AG04450 (cell line): ENCODE measurements at regions not wholly inside any gene's neighbourhood (a gene's known extent, or its start where the extent isn't known, plus 50 kb on each side); places are given as distances from the start of the nearest gene placed in this dataset.

Experiments used
- CTCF ChIA-PET: fragments of 300-600, 350-600 bp; formaldehyde crosslinking; extraction: SDS; loops from one replicate; lab custom pipeline; 2022; ENCODE audit warnings: antibody characterized with exemption, inconsistent platforms; lab: Charles Lee
- POLR2A ChIA-PET: fragments of 350-600 bp; formaldehyde crosslinking; extraction: SDS; loops from one replicate; lab custom pipeline; 2021; ENCODE audit warnings: antibody characterized with exemption, inconsistent platforms; lab: Yijun Ruan, JAX
- DNase-seq: peaks from one replicate; pipeline ENCODE4 v3.0.0-alpha.2; 2011; ENCODE audit warnings: low read depth, low spot score
- H3K27ac ChIP-seq: one replicate; pipeline ENCODE4 v1.5.1; 2012; ENCODE audit warnings: low read depth, low read length, control low read depth
- H3K27me3 ChIP-seq: one replicate; pipeline ENCODE4 v1.6.0; 2012; ENCODE audit warnings: low read length; ENCODE audit not compliant: control insufficient read depth, insufficient read depth
- H3K4me3 ChIP-seq: 2 replicates; pipeline ENCODE4 v1.5.1; 2011; ENCODE audit warnings: mild to moderate bottlenecking, low read depth, low read length, control low read depth
- H3K9me3 ChIP-seq: 2 replicates; pipeline ENCODE4 v1.5.1; 2012; ENCODE audit warnings: low read length; ENCODE audit not compliant: control insufficient read depth, insufficient read depth
- TF ChIP-seq, protein P1 (sequence below): IDR thresholded peaks from 2 replicates; pipeline ENCODE4 v1.5.1; 2011; ENCODE audit warnings: low read depth, low read length, control low read depth, inconsistent platforms

DNA sequence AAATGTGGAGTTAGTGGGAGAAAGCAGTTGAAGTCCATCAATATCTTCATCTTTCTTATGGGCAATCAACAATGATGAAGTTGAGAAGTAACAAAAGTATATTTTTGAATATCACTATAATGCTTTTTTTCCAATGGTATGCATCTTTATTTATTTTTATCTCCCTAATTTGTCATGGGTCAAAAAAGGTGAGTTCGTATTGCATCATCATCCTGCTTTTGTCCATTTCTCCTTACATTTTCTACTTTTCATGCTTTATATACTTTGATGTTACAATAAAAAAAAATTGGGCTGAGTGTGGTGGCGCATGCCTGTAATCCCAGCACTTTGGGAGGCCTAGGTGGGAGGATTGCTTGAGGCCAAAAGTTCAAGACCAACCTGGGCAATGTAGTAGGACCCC is 101.2 kb upstream of the STXBP5 start:
- no peak overlapping the region for H3K4me3 ChIP-seq
- no peaks in the 10 kb centered on the region for H3K27me3 ChIP-seq
- DNase-seq: no peak
- ChIA-PET POLR2A (no interaction called here), CTCF (no interaction called here)
- TF ChIP-seq, protein P1, sequence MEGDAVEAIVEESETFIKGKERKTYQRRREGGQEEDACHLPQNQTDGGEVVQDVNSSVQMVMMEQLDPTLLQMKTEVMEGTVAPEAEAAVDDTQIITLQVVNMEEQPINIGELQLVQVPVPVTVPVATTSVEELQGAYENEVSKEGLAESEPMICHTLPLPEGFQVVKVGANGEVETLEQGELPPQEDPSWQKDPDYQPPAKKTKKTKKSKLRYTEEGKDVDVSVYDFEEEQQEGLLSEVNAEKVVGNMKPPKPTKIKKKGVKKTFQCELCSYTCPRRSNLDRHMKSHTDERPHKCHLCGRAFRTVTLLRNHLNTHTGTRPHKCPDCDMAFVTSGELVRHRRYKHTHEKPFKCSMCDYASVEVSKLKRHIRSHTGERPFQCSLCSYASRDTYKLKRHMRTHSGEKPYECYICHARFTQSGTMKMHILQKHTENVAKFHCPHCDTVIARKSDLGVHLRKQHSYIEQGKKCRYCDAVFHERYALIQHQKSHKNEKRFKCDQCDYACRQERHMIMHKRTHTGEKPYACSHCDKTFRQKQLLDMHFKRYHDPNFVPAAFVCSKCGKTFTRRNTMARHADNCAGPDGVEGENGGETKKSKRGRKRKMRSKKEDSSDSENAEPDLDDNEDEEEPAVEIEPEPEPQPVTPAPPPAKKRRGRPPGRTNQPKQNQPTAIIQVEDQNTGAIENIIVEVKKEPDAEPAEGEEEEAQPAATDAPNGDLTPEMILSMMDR: no peak
- no peak overlapping the region for H3K27ac ChIP-seq
- no peaks in the 10 kb centered on the region for H3K9me3 ChIP-seq

DNA sequence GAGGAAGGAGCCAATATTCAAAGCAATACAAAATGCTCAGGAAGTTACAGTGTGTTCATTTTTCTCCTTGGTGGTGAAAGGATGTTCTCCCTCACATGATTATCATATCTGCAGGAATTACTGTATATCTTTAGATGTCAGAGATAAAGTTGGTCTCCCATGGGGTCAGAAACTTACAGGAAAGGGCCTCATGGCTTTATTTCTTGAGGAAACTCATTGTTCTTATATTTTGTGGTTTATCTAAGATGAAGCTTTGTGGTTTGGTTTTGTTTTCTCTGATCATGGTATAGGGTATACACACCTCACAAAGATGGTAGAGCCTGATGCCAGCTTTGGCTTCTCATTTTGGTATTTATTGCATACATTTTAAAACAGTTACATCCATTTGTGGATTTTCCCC is 100.5 kb upstream of the STXBP5 start:
- no peak overlapping the region for H3K4me3 ChIP-seq
- DNase-seq: no peak
- H3K27me3 ChIP-seq: no peaks in the 10 kb centered on the region
- CTCF ChIA-PET: no interaction called here
- no peaks in the 10 kb centered on the region for H3K9me3 ChIP-seq
- POLR2A ChIA-PET: no interaction called here
- TF ChIP-seq, protein P1: no peak
- H3K27ac ChIP-seq: no peak overlapping the region

DNA sequence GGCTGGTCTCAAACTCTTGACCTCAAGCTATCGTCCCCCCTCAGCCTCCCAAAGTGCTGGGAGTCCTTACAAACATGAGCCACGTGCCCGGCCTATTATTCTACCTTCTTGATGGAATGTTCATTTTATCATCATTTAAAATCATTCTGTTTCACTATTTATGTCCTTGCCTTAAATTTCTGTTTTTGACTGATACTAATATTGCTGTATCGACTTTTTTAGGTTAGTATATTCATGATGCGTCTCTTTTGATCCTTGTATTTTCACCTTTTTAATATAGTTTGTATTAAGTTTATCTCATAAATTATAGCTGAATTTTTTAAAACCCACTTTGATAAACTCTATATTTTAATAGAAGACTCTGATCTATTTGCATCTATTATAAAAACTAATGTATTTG is 98.4 kb upstream of the STXBP5 start:
- no peak overlapping the region for H3K4me3 ChIP-seq
- ChIA-PET POLR2A (no interaction called here), CTCF (no interaction called here)
- H3K27ac ChIP-seq: no peak overlapping the region
- H3K27me3 ChIP-seq: no peaks in the 10 kb centered on the region
- no peak for DNase-seq
- no peaks in the 10 kb centered on the region for H3K9me3 ChIP-seq
- TF ChIP-seq, protein P1: no peak

DNA sequence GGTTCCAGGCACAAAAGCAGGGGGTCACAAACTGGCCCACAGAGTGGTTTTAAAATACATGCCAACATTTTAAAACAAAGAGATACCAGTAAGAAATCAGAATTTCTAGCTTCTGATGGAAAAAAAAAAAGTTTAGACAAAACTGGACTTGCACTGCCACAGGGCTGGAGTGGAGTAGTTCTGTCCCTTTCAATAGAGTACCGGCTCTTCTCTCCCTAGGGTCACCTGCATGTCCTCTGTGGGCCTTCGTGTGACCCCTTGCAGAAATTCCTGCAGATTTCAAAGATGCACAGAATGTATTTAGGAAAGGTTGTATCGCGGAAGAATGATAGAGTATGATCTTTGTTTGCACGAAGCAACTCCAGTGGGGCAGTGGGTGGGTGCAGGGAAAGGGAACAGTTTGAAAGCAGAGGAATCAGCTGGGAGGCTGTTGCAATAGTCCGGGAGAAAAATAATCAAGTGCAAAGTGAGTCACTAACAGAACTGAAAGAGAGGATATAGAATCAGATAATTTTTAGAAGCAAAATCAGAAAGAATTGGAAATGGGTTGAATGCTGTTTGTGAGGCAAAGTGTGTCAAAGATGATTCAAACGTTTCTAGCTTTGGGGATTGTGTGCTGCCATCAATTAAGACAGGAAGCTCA is 97.3 kb upstream of the STXBP5 start:
- POLR2A ChIA-PET: no interaction called here
- peak; percentile 39 for DNase-seq
- Histone ChIP-seq H3K27me3 (no peaks in the 10 kb centered on the region), H3K27ac (peak overlapping the region; percentile 40), H3K9me3 (no peaks in the 10 kb centered on the region), H3K4me3 (peak overlapping the region; percentile 7; the same call in 1 of the 2 replicates)
- CTCF ChIA-PET: no interaction called here
- TF ChIP-seq, protein P1: no peak

DNA sequence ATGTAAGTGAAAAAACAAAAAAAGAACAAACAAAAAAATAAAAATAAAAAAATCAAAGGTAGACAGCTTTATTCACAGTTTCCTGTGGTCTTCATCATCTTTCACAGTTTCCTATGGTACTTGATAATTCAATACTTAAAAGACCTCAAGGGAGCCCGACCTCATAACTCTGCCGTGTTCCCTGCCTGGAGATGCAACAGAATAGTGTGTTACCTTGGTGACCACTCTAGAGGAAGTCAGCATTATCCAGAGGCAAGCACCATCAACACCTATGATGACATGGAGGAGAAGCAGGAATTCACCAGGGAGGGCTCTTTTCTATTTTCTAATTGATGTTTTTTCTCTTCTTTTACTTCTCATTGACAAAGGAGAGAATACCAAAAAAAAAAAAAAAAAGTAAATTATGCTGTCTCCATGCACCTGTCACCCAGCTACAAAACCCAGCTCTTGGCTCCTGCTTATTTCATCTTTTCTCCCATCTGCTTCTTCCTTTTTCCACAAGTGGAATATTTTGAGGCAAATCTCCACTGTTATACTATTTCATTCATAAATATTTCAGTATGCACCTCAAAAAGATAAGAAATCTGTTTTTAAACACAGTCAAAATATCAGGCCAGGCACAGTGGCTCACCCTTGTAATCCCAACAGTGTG is 95.8 kb upstream of the STXBP5 start:
- H3K4me3 ChIP-seq: no peak overlapping the region
- H3K27ac ChIP-seq: no peak overlapping the region
- H3K9me3 ChIP-seq: no peaks in the 10 kb centered on the region
- POLR2A ChIA-PET: no interaction called here
- no peaks in the 10 kb centered on the region for H3K27me3 ChIP-seq
- no peak for DNase-seq
- CTCF ChIA-PET: no interaction called here
- TF ChIP-seq, protein P1: no peak
